ENCODE measurements at regions not wholly inside any gene's neighbourhood (a gene's known extent, or its start where the extent isn't known, plus 50 kb on each side); places are given as distances from the start of the nearest gene placed in this dataset.

DNA sequence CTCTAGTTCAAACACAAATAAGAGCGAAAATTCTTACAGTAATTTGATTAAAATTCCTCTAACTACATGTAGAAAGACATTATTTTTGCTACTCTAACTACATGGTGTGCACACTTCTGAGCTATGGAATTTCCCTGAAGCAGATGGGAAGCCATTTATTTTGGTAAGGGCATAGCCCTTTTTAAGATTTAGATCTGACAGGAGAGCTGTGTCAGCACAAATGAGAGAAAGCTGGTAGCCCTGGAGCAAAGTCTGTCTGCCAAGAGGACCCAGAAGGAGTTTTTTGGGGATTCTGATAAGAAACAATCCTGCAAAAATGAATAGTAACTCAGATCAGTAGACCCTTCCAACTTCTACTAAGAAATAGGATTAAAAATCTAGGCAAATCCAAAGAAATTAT lies 595.9 kb upstream of the MEF2C start:
- TF ChIP-seq, protein P1, sequence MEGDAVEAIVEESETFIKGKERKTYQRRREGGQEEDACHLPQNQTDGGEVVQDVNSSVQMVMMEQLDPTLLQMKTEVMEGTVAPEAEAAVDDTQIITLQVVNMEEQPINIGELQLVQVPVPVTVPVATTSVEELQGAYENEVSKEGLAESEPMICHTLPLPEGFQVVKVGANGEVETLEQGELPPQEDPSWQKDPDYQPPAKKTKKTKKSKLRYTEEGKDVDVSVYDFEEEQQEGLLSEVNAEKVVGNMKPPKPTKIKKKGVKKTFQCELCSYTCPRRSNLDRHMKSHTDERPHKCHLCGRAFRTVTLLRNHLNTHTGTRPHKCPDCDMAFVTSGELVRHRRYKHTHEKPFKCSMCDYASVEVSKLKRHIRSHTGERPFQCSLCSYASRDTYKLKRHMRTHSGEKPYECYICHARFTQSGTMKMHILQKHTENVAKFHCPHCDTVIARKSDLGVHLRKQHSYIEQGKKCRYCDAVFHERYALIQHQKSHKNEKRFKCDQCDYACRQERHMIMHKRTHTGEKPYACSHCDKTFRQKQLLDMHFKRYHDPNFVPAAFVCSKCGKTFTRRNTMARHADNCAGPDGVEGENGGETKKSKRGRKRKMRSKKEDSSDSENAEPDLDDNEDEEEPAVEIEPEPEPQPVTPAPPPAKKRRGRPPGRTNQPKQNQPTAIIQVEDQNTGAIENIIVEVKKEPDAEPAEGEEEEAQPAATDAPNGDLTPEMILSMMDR (IDR thresholded peaks at IDR 0.05) = no peak
- TF ChIP-seq POLR2A (IDR thresholded peaks at IDR 0.05) = no peak
